GM18507 (cell line): ENCODE measurements at regions not wholly inside any gene's neighbourhood (a gene's known extent, or its start where the extent isn't known, plus 50 kb on each side); places are given as distances from the start of the nearest gene placed in this dataset.
"Not testable (repeated sequence)": the region's sequence is repeated elsewhere in the genome, so short reads cannot be mapped to it uniquely, and the experiment has no call there.

Experiments
- DNase-seq: peaks from one replicate; pipeline ENCODE4 v3.0.0; 2011; ENCODE audit warnings: low read depth; ENCODE audit not compliant: insufficient read length; ENCODE audit errors: extremely low spot score
- FAIRE-seq: peaks from 2 replicates; lab custom pipeline; 2011; peaks lifted over from hg19 to GRCh38; lab: Jason Lieb, UNC

DNA sequence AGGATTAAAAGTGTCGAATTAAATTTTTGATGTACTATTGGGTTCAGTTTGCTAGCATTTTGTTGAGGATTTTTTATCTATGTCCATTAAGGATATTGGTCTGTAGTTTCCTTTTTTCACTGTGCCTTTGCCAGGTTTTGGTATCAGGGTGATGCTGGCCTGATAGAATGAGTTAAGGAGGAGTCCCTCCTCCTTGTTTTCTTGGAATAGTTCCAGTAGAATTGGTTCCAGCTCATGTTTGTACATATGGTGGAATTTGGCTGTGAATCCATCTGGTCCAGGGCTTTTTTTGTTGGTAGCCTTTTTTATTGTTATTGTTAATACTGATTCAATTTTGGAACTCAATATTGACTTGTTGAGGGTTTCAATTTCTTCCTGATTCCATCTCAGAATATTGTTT lies 141.8 kb downstream of the SIM1 start:
- no peak for DNase-seq
- no peak for FAIRE-seq

DNA sequence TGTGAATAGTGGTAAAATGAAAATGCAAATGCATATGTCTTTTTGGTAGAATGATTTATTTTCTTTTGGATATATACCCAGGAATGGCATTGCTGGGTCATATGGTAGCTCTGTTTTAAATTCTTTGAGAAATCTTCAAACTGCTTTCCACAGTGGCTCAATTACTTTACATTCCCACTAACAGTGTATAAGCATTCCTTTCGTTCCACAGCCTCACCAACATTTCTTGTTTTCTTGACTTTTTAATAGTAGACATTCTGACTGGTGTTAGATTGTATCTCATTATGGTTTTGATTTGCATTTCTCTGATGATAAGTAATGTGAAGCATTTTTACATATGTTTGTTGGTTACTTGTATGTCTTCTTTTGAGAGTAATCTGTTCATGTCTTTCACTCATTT lies 144.0 kb downstream of the SIM1 start:
- DNase-seq (no peak), FAIRE-seq (no peak)

DNA sequence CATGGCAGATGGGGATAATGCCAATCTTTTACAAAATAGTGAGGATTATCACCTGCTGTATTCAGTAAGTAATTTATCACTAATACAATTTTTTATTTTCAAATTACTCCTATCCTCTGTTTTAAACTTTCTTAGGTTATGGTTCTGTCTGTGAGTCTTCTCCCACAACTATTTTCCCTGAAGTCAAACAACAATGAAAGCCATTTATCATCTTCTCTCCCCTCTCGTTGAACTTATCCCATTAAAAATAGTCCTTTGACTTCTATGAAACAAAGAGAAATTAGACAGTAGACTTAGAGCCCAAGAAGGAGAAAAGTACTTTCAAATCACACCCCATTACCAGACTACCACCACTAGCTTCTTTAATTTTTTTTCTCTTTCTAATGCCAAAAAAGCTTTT lies 147.7 kb downstream of the SIM1 start:
- FAIRE-seq, result no peak

DNA sequence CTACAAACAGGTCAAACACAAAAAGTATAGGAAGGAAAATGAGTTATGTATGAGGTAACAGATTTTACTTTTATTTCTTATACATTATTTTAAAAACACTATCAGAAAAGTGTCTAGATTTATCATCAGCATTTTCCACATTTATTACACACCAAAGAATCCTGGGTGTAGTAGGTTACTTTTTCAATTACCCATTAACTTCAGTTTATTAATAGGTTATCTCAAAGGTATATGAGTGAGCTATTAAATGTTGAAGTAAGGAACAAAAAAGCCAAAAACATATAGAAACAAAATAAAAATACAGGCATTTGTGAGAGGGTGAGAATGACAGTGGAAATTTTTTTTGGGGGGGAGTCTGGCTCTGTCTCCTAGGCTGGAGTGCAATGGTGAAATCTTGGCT lies 150.5 kb downstream of the SIM1 start:
- no peak for DNase-seq
- FAIRE-seq, result no peak

More for the DNA sequence above, 147.7 kb downstream of the SIM1 start:
- no peak for DNase-seq

DNA sequence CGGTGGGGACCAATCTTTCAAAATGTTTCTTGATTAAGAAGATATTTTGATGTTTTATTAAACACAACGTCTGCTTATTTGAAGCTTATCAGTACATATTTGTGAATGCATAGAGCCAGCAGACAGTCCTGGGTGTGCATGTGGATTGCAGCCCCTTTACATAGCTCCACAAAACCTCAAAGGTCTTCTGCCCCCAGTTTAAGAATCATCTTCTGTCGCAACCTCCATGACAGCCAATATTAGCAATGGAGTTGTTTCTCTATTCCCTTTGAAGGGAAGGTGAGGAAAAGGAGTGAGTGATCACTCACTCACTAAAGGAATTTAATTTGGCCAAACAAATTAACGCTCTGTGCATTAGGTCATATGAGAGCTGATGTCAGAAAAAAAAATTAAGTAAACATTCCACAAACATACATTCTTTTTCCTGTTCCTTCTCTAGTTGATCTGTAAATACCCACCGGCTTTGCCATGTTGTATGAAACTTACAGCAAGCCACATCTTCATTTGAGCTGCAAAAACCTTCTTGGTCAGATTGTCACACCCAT lies 152.9 kb downstream of the SIM1 start:
- DNase-seq, result no peak
- FAIRE-seq, result no peak

DNA sequence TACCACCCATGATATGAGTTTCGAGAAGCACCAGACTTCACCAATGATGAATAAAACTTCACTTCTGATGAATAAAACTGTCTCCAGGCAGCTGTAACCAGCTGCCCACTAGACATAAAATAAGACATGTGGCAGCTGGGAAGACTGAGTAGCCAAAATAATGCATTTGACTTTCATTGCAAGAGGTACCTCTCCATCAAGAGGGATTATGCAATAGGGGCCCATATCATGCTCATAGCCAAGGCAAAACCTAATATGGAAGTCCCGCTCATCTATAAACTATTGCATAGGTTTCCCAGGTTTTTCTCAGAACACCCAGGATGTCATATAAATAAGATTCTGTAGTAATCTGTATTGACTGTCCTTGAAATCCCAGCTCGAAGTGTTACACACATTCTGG lies 155.5 kb downstream of the SIM1 start:
- FAIRE-seq, result no peak
- DNase-seq, result no peak

DNA sequence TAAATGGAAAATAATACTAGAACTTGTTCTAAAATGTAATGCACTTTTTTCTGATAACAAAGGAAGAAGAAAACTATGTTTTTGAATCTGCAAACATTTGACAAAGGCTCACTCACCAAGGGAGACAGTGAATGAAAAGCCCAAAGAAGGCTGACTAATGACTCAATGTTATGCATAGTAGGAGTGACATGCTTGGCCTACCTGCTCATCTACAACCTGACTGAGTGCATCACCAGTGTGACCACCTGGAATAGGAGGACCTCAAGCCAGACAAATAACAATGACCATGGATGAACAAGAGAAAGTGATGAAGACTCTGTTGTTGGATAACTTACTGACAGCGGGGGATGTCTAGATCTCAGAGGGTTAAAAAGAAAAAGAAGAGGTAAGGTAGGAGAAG lies 157.2 kb downstream of the SIM1 start:
- DNase-seq (no peak), FAIRE-seq (no peak)

DNA sequence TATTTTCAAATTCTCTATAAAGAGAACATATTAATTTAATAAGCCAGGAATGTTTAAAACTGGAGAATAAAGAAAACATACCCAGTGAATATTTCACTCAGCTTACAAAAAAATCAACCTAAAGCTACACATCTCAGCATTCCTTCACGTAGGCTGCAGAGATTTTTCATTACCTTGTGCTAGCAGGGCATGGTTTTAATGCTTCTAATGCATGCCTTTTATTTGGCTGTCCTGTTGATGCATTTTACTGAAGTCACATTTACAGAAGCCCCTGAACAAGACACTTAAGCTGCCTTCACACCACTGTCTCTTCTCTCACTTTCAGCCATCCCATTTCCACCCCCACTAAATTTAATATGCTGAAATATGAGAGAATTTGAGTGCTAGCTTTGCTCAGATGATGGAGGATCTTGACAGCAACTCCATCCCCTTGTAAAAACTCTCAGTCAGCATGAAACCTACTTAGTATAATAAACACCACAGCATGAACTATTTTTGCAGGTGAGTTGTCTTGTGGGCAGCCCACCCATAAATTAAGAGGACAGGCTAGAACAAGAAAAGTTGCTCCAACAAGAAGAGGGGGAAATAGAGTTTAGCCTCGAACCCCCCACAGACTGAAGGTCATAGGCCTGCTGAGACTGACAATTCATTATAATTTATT lies 159.4 kb downstream of the SIM1 start:
- DNase-seq (no peak), FAIRE-seq (no peak)

DNA sequence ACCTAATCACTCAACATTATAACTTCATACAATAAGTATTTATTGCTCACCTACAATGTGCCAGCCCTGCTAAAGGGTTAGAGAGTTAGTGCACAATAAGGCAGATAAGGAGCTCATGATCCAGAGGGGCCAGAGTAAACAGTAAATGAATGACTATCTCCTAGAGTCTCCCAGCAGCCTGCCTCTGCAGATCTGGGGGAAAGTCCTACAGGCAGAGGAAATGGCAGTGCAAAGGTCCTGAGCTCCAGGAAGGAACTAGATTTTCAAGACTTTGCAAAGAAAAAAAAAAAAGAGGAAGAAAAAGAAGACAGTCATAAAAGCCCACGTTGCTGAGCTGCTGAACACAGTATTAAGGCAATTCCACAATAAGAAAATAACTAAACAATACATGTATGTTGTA lies 160.1 kb downstream of the SIM1 start:
- no peak for DNase-seq
- no peak for FAIRE-seq

DNA sequence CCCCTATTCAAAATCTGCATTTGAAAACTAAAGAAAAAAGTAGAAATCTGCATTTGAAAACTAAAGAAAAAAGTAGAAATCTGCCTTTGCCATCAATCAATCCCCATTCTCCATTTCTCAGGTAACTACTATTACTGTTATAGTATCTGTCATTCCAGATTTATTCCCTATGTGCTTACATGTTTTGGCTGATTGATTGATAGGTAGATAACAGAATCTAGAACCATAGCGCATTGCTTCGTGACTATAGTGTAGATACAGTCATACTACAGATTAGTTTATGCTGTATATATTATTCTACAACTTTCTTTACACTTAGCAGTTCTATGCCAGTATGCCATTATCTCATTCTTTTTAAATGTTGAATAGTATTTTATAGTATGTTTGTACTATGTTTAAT lies 163.0 kb downstream of the SIM1 start:
- FAIRE-seq (no peak), DNase-seq (no peak)

DNA sequence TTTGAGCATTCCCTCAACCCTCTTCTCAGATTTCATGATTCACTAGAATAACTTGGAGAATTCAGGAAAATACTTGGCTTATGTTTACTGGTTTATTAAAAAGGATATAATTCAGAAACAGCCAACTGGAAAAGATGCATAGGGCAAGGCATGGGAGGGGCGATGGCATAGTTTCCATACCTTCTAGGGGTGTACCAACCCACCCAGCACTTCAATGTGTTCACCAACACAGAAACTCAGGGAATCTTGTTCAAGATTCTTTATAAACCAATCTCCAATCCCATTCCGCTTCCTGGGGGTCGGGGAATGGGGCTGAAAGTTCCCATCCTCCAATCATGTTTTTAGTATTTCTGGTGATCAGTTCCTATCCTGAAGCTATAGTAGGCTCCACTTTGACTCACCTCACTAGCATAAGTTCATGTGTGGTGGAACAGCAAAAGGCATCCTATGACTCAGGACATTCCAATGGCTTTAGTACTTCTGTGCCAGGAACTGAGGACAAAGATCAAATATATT lies 164.4 kb downstream of the SIM1 start:
- no peak for FAIRE-seq
- DNase-seq, result no peak

DNA sequence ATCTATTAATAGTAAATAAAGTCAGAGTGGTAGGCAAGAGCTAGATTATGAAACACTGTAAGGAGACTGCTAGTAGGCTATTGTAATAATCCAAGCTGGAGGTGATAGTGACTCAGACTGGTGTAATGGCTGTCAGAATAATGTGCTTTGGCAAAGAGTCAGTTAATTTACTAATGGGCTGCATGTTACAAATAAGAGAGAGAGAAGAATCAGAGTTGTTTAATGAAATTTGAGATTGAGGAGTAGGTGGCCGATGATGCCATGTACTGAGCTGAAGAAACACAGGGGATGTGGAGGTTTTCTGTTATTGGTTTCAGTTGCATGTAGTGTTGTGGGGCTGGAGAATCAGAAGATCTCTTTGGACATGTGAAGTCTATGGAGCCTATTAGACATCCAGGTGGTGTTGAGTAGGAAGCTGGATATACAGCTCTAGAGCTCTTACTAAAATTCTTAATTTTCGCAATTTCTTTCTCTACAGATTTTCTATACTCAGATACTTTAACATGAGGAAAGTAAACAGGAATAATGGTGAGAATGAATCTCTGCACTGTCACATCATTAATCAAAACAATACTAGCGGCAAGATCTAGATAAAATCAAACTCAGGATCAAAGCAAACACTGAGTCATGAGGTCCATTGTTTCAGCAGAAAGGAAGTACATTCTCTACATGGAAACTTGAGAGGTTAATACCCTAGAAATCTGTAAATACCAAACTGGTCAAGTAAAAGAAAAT lies 167.7 kb downstream of the SIM1 start:
- no peak for DNase-seq
- FAIRE-seq, result no peak

DNA sequence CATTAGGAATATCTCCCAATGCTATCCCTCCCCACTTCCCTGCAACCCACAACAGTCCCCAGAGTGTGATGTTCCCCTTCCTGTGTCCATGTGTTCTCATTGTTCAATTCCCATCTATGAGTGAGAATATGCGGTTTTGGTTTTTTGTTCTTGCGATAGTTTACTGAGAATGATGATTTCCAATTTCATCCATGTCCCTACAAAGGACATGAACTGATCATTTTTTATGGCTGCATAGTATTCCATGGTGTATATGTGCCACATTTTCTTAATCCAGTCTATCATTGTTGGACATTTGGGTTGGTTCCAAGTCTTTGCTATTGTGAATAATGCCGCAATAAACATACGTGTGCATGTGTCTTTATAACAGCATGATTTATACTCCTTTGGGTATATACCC lies 169.5 kb downstream of the SIM1 start:
- not testable (repeated sequence) for FAIRE-seq, DNase-seq

DNA sequence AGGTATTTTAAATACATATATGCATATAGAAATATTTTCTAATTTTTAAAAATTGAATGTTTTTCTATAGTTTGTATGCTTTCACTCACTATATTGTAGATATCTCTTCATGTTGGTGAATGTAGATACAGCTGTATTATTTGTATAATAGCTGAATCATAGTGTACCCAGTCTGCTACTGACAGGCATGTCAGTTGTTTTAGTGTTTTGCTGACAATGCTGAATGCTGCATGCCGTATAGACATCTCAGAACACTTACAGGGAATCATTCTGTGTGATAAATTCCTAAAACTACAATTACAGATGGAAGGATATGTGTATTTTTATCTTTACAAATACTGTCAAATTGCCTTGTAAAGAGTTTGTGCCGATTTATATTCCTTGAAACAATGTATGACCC lies 175.4 kb downstream of the SIM1 start:
- DNase-seq, result no peak
- FAIRE-seq, result no peak

DNA sequence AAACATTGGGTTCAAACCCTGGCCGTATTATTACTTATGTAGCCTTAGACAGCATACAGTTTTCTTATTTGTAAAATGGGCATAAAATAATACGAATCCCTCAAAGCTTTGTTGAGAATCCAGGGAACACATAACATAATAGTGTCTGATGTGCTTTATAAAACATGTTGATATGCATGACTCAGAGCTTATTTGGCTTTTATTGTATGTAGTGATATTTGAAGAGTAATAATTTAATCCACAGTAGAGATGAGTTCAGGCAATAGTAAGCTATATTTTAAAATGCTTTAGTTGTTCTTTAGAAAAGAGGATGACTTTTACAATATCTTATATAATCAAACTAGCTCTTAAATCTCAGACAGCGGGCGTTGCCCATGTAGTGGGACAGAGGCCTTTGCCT lies 176.4 kb downstream of the SIM1 start:
- no peak for FAIRE-seq
- DNase-seq, result no peak

DNA sequence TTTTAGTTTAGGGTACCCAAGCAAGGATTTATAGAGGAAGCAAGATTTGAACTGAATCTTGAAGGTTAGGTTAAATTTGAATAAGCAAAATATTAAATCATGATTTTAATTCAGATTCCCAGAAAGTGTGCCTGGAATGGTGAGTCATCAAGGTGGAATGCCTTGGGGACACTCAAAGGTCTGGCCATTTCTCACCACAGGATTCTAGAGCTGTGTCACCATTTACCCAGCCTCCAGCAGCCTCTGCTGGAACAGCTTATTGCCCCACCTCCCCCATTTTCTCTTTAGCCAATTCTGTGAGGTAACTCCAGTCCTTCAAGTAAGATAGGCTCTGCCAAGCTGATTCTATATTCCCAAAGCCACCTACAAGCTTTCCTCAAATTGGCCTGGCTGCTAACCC lies 181.4 kb downstream of the SIM1 start:
- DNase-seq, result no peak
- no peak for FAIRE-seq

DNA sequence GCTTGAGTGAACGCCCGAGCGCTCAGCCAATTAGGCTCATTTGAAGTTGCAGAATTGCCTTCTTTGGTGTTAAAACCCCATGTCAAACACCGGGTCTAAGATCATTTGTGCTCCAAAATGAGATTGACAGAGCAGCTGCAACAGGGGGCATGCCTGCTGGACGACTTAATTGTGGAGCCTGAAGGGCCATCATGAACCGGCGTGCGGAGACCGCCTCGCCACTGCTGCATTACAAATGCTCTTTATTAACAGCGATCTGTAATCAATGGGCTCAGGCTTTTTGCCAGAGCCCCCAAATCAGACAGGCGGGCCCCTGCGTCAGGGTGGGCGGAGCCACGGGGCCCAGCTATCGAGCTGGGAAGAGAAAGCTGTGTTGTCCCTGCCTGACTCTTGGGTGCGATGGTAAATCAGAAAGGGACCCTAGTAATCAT lies 183.2 kb downstream of the SIM1 start:
- no peak for FAIRE-seq
- DNase-seq, result no peak

DNA sequence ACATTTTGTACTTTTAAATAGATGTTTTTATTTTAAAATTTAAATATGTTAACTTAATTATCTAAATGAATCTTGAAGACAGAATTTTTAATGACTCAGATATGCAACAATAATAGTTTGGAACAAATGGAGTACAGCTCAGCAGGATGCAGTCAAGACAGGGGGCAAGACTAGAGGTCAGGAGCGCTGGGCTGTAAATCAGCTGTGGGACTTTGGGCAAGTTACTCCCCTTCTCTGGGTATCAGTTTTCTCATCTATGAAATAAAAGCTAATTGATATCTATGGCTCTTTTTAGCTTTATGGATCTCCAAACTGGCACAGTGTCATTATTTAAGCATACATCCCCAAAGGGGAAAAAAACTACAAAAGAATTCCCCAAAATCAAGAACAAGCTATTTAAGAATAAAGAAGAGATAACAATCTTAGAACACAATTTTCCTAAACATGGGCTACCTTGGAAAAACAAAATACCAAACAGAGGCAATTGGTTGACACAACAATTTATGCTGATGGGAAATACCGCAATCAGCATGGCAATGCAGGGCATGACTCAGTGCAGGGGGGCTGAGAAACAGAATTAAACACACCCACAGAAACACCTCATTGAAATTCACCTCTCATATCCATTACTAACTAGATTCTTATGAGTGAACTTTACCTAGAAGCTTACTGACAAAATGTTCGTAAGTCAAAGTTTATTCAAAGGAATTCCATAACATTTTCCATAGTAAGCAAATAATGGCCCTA lies 188.2 kb downstream of the SIM1 start:
- FAIRE-seq (no peak), DNase-seq (no peak)

DNA sequence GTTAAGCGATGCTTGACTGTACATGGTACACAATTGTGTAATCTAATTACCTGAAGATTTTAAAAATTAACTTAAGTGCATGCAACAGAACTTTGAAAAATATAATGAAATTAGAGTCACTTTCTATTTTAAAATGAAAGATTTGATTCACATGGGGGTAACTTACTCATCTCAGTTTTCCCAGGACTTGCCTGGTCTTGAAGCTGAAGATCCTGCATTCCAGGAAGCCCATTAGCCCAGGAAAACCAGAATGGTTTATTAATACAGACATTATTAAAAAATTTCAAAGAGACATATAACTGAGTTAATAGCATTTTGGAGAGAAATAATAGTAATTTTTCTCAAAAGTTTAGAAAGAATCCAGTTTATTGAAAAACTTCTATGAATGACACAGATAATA lies 190.6 kb downstream of the SIM1 start:
- FAIRE-seq (no peak), DNase-seq (no peak)

DNA sequence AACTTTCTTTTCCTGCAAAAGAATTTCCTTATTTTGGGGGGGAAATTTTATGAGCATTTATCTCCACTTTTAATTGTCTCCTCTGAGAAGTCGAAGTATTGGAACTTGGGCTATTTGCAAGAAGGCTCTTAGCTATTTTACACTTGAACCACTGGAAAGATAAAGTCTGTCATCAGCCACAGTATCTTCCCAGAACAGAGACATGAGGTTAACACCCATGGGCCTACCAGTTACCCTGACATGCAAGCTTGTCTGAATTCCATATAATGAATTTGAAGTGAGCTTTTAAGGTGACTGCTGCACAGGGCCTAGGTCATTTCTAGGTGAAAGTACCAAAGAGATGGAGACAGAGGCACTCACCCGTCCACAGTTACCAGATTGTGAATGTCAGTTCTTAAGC lies 193.1 kb downstream of the SIM1 start:
- FAIRE-seq, result no peak
- no peak for DNase-seq
